GM12891 (cell line): ENCODE measurements at regions not wholly inside any gene's neighbourhood (a gene's known extent, or its start where the extent isn't known, plus 50 kb on each side); places are given as distances from the start of the nearest gene placed in this dataset.

Experiments
- DNase-seq: peaks from one replicate; pipeline ENCODE4 v3.0.0; 2011; ENCODE audit warnings: low spot score; ENCODE audit not compliant: insufficient read length
- FAIRE-seq: peaks from 2 replicates; lab custom pipeline; 2011; peaks lifted over from hg19 to GRCh38; lab: Jason Lieb, UNC
- PAX5 ChIP-seq: IDR thresholded peaks from 2 replicates; pipeline ENCODE4 v1.6.1; 2011; ENCODE audit warnings: low read length, moderate library complexity, mild to moderate bottlenecking; ENCODE audit not compliant: insufficient read depth, severe bottlenecking
- POLR2A ChIP-seq: IDR thresholded peaks from 2 replicates; pipeline ENCODE4 v1.6.1; 2011; ENCODE audit warnings: low read depth, low read length, control low read depth
- POLR2AphosphoS5 ChIP-seq: IDR thresholded peaks from 2 replicates; pipeline ENCODE4 v1.6.1; 2011; ENCODE audit warnings: low read depth, low read length, control low read depth
- POU2F2 ChIP-seq: IDR thresholded peaks from 2 replicates; pipeline ENCODE4 v1.6.1; 2011; ENCODE audit warnings: low read depth, mild to moderate bottlenecking, control low read depth, low read length, moderate library complexity
- SPI1 ChIP-seq: IDR thresholded peaks from 2 replicates; pipeline ENCODE4 v1.6.1; 2011; ENCODE audit warnings: low read depth, low read length, control low read depth
- TAF1 ChIP-seq: IDR thresholded peaks from 2 replicates; pipeline ENCODE4 v1.6.1; 2011; ENCODE audit warnings: low read depth, low read length, control low read depth

- no peak for FAIRE-seq
- TF ChIP-seq SPI1: no peak
- TF ChIP-seq POLR2AphosphoS5: no peak
- no peak for TF ChIP-seq POLR2A
- no peak for TF ChIP-seq PAX5
- TF ChIP-seq TAF1: no peak
- no peak for TF ChIP-seq POU2F2
- DNase-seq: no peak
These were observed 106.3 kb downstream of the CENPW start for GRCh38 chr6:126446248-126446647.

DNA sequence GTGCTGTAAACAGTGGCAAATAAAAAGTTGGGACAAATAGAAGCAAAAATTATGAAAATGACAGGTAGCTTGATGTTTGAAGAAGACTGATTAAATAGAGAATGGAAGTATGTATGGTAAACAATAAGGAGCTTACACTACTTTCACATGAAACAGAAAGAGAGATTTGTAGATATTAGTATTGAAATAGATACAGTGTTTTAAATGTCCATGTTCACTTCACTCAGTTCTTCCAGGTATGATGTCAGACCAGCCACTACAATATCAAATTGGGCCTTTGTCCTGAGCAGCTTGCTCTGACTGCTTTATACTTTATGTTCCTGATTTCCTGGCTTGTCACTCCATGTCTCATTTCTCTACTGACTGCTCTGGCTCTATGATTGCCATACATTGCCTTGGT, 107.5 kb downstream of the CENPW start:
- DNase-seq: no peak
- FAIRE-seq: no peak
- no peak for TF ChIP-seq SPI1
- TF ChIP-seq POU2F2: no peak
- TF ChIP-seq POLR2AphosphoS5: no peak
- TF ChIP-seq POLR2A: no peak
- no peak for TF ChIP-seq PAX5
- no peak for TF ChIP-seq TAF1

DNA sequence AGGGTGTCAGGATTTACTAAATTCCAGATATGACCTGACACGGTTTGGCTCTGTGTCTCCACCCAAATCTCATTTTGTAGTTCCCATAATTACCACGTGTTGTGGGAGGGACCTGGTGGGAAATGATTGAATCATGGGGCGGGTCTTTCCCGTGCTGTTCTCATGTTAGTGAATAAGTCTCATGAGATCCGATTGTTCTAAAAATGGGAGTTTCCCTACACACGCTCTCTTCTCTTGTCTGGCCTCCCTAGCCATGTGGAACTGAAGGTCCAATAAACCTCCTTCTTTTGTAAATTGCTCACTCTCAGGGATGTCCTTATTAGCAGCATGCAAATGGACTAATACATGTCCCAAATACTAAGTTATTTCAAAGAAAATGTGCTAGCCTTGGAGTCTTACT, 121.1 kb downstream of the CENPW start:
- FAIRE-seq (no peak), DNase-seq (no peak)
- TF ChIP-seq SPI1 (no peak), TAF1 (no peak), POLR2A (no peak), PAX5 (no peak), POLR2AphosphoS5 (no peak), POU2F2 (no peak)

- TF ChIP-seq POLR2A: no peak
- TF ChIP-seq PAX5: no peak
- TF ChIP-seq POU2F2: no peak
- no peak for TF ChIP-seq SPI1
- TF ChIP-seq TAF1: no peak
- no peak for DNase-seq
- FAIRE-seq: no peak
These were observed 124.3 kb downstream of the CENPW start for GRCh38 chr6:126464245-126464644.

DNA sequence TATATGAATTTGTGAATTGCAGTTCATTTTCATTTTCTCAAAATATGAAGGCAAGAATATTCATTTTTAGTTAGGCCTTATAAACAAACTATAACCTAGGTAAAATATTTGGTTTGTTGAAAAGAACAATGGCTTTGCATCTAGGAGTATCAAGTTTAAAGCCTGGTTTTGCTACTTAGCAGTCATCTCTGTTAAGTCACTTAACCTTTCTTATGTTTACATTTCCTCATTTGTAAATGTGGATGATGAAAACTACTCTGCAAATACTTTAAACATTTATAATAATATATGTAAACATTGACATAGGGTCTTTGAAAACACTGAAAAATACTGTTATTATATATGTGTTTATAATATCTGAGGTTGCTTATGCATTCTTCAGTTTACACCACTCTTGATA, 135.5 kb downstream of the CENPW start:
- FAIRE-seq (no peak), DNase-seq (no peak)
- TF ChIP-seq POU2F2: no peak
- no peak for TF ChIP-seq POLR2AphosphoS5
- TF ChIP-seq TAF1: no peak
- TF ChIP-seq POLR2A: no peak
- TF ChIP-seq PAX5: no peak
- TF ChIP-seq SPI1: no peak

- DNase-seq: no peak
- no peak for FAIRE-seq
- TF ChIP-seq PAX5 (no peak), TAF1 (no peak), POU2F2 (no peak), SPI1 (peak; percentile 88)
These were observed 137.8 kb downstream of the CENPW start for GRCh38 chr6:126477678-126478077.

GRCh38 chr6:126480268-126480667, 140.4 kb downstream of the CENPW start:
- TF ChIP-seq POLR2AphosphoS5: no peak
- no peak for TF ChIP-seq PAX5
- TF ChIP-seq POLR2A: no peak
- no peak for TF ChIP-seq SPI1
- no peak for TF ChIP-seq POU2F2
- no peak for TF ChIP-seq TAF1
- FAIRE-seq: no peak

GRCh38 chr6:126481319-126481718, 141.4 kb downstream of the CENPW start:
- FAIRE-seq (no peak), DNase-seq (no peak)
- TF ChIP-seq POU2F2 (no peak), POLR2AphosphoS5 (no peak), TAF1 (no peak), POLR2A (no peak), PAX5 (no peak), SPI1 (no peak)

More at GRCh38 chr6:126480268-126480667, 140.4 kb downstream of the CENPW start:
- no peak for DNase-seq

DNA sequence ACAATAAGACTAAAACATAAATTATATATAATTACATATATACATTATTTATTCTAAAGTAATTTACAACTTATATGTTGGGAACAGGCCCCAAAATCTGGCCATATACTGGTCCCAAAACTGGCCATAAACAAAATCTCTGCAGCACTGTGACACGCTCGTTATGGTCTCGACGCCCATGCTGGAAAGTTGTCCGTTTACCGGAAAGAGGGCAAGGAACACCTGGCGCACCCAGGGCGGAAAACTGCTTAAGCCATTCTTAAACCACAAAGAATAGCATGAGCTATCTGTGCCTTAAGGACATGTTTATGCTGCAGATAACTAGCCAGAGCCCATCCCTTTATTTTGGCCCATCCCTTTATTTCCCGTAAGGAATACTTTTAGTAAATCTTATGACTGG, 164.9 kb downstream of the CENPW start:
- no peak for TF ChIP-seq POLR2A
- TF ChIP-seq SPI1: no peak
- no peak for TF ChIP-seq PAX5
- no peak for TF ChIP-seq POLR2AphosphoS5
- TF ChIP-seq TAF1: no peak
- FAIRE-seq: no peak
- no peak for DNase-seq

DNA sequence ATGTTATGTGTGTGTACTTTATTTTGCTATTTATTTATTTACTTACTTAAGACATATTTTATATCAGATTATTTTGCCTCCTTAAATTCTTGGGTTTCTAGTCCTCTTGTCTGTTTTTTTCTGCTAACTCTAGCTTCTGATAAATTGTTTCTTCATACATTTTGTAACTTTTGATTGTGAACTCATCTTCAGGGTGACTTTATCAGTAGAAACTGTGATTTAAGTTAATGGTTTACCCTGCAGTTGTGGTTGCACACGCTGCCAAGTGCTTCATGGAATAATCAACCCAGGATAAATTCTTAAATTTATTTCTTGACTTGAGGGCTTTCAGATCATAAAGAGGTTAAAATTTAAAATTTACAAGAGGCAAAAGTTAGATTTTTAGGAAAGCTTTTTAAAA, 173.3 kb downstream of the CENPW start:
- FAIRE-seq (no peak), DNase-seq (no peak)
- TF ChIP-seq SPI1: no peak
- TF ChIP-seq TAF1: no peak
- no peak for TF ChIP-seq POLR2A
- TF ChIP-seq POU2F2: no peak
- no peak for TF ChIP-seq PAX5
- TF ChIP-seq POLR2AphosphoS5: no peak
